OCI-LY3 (cell line): ENCODE measurements at regions not wholly inside any gene's neighbourhood (a gene's known extent, or its start where the extent isn't known, plus 50 kb on each side); places are given as distances from the start of the nearest gene placed in this dataset.

Source experiments
- H2AFZ ChIP-seq: fragments of 200-600, 300-600 bp; shearing (Covaris generic); 2 replicates; pipeline ENCODE4 v1.6.0; 2014; ENCODE audit warnings: antibody characterized with exemption, low read depth, low read length
- H3K27ac ChIP-seq: fragments of 200-600, 300-600 bp; sonication (generic); 2 replicates; pipeline ENCODE4 v1.5.1; 2014; ENCODE audit warnings: mild to moderate bottlenecking, low read length, moderate library complexity, mixed read lengths
- H3K27me3 ChIP-seq: fragments of 200-600, 300-600 bp; sonication (generic); 2 replicates; pipeline ENCODE4 v1.6.1; 2014; ENCODE audit warnings: low read depth, low read length, mixed read lengths
- H3K36me3 ChIP-seq: fragments of 200-600, 300-600 bp; sonication (generic); replicated peaks from 2 replicates; pipeline ENCODE3; 2014; ENCODE audit warnings: low read depth, low read length, mixed read lengths
- H3K4me1 ChIP-seq: fragments of 300-600, 200-600 bp; sonication (generic); 2 replicates; pipeline ENCODE4 v1.6.1; 2014; ENCODE audit warnings: low read length, mixed read lengths
- H3K4me2 ChIP-seq: fragments of 200-600, 300-600 bp; sonication (generic); 2 replicates; pipeline ENCODE4 v1.6.1; 2014; ENCODE audit warnings: low read length, mixed read lengths
- H3K4me3 ChIP-seq: fragments of 300-600, 200-600 bp; sonication (generic); 2 replicates; pipeline ENCODE4 v1.5.1; 2014; ENCODE audit warnings: antibody characterized with exemption, mild to moderate bottlenecking, low read length, moderate library complexity
- H3K79me2 ChIP-seq: fragments of 300-600, 200-600 bp; shearing (Covaris generic); 2 replicates; pipeline ENCODE4 v1.6.1; 2014; ENCODE audit warnings: mild to moderate bottlenecking, low read length, mixed read lengths
- H3K9ac ChIP-seq: fragments of 300-600, 200-600 bp; shearing (Covaris generic); 2 replicates; pipeline ENCODE4 v1.6.0; 2014; ENCODE audit warnings: mild to moderate bottlenecking, low read length, moderate library complexity
- H3K9me3 ChIP-seq: fragments of 200-600, 300-600 bp; shearing (Covaris generic); 2 replicates; pipeline ENCODE4 v1.6.1; 2014; ENCODE audit warnings: low read length, mixed read lengths; ENCODE audit not compliant: insufficient read depth
- H4K20me1 ChIP-seq: fragments of 200-600, 300-600 bp; sonication (generic); 2 replicates; pipeline ENCODE4 v1.6.1; 2016; ENCODE audit warnings: low read length, mixed read lengths; ENCODE audit not compliant: insufficient read depth
- EZH2phosphoT487 ChIP-seq: fragments of 200-600 bp; shearing (Covaris generic); IDR thresholded peaks from 2 replicates; pipeline ENCODE4 v1.6.1; 2018; ENCODE audit warnings: antibody characterized with exemption, mixed run types, low read depth
- TF ChIP-seq, protein P1 (sequence below): fragments of 200-600, 300-600 bp; sonication (generic); IDR thresholded peaks from 2 replicates; pipeline ENCODE4 v1.5.1; 2014; ENCODE audit warnings: antibody characterized with exemption, low read length, low read depth

DNA sequence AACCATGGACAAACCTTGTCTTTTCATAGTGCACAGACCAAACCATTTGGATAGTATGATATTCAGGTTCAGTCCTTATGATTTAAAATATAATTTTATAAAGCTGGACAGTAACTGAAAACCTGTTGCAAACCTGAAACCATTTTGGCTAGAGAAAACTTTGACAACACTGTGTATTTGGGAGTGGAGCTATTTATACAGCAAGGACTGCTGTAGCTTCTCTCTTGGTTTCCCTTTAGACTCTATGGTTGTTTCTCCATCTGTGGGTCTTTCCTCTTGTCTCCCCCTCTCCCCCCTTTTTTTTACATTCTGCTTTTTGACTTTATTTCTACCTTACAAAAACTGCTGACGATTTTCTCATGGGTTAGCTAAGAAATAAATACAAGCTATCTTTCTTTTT, 581.7 kb downstream of the SLC4A3 start:
- no peaks in the 10 kb centered on the region for H4K20me1 ChIP-seq
- no peak overlapping the region for H3K4me3 ChIP-seq
- H3K79me2 ChIP-seq = no peaks in the 10 kb centered on the region
- H3K4me2 ChIP-seq = no peak overlapping the region; the same call in 1 of the 2 replicates
- no peak overlapping the region for H3K27ac ChIP-seq
- H3K4me1 ChIP-seq = peaks cover 11% of the 10 kb centered on the region
- H3K9ac ChIP-seq = no peak overlapping the region
- no peaks in the 10 kb centered on the region for H3K9me3 ChIP-seq
- TF ChIP-seq, protein P1, sequence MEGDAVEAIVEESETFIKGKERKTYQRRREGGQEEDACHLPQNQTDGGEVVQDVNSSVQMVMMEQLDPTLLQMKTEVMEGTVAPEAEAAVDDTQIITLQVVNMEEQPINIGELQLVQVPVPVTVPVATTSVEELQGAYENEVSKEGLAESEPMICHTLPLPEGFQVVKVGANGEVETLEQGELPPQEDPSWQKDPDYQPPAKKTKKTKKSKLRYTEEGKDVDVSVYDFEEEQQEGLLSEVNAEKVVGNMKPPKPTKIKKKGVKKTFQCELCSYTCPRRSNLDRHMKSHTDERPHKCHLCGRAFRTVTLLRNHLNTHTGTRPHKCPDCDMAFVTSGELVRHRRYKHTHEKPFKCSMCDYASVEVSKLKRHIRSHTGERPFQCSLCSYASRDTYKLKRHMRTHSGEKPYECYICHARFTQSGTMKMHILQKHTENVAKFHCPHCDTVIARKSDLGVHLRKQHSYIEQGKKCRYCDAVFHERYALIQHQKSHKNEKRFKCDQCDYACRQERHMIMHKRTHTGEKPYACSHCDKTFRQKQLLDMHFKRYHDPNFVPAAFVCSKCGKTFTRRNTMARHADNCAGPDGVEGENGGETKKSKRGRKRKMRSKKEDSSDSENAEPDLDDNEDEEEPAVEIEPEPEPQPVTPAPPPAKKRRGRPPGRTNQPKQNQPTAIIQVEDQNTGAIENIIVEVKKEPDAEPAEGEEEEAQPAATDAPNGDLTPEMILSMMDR = no peak
- no peak for TF ChIP-seq EZH2phosphoT487
- no peak overlapping the region for H2AFZ ChIP-seq
- no peaks in the 10 kb centered on the region for H3K27me3 ChIP-seq
- no peaks in the 10 kb centered on the region for H3K36me3 ChIP-seq

DNA sequence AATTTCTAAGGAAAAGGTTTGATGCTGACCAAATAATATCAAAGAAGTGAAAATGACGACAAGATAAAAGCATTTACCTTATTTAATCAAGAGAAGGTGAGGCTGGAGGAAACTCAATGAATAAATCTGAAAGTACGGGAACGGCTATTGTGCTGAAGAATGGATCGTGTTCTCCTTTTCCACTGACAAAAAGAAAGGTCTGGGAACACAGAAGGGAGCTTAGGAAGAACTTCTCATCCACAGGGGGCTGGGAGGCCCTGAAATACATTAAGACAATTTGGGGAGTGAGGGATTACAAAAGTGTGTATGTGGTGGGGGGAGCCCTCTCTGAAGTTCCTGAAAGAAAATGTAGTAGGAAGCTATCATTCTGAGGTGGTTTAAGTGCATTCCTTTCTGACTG, 582.3 kb downstream of the SLC4A3 start:
- no peak overlapping the region for H3K27ac ChIP-seq
- peaks cover 11% of the 10 kb centered on the region for H3K4me1 ChIP-seq
- no peaks in the 10 kb centered on the region for H4K20me1 ChIP-seq
- no peaks in the 10 kb centered on the region for H3K9me3 ChIP-seq
- H3K4me2 ChIP-seq = no peak overlapping the region
- no peaks in the 10 kb centered on the region for H3K27me3 ChIP-seq
- no peak overlapping the region for H2AFZ ChIP-seq
- no peak overlapping the region for H3K4me3 ChIP-seq
- no peaks in the 10 kb centered on the region for H3K36me3 ChIP-seq
- TF ChIP-seq EZH2phosphoT487 = no peak
- no peaks in the 10 kb centered on the region for H3K79me2 ChIP-seq
- no peak overlapping the region for H3K9ac ChIP-seq

DNA sequence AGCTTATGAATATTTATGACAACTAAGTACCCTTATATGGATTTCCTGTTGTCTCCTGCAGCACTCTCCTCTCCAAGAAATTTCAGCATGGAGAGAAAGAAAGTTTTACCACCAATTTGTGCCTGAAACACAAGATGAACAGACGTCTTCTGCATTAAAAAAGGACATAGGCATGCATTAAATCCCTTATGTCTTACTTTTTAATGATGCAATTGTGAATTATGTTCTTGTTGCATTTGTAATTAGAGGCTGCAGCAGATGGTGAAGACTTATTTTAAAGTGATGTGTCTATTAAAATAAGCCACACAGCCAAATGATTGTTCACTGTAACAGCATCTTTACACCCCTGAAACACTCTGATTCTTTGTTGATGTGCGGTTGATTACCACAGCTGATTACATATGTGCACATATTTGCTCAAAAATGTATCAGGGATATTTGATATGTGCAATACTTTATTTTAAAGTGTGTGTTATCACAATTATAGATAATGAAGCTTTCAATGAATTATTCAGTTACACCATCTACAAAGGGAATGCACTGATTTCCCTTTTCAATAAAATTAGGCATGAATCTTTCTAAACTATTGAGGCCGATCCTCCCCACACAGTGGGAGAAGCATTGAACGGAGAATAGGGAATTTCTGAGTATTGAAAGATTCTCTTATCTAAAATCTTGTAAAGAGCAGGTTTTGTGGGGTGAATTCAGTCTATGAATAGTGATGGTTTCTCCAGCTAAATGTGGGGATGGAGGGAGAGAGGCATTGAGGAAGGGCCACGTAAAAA, 585.1 kb downstream of the SLC4A3 start:
- Histone ChIP-seq H3K4me1 (peaks cover 11% of the 10 kb centered on the region), H3K36me3 (no peaks in the 10 kb centered on the region), H3K79me2 (no peaks in the 10 kb centered on the region), H4K20me1 (no peaks in the 10 kb centered on the region), H3K9ac (no peak overlapping the region), H3K27ac (no peak overlapping the region), H3K4me2 (no peak overlapping the region), H3K27me3 (no peaks in the 10 kb centered on the region), H2AFZ (no peak overlapping the region), H3K4me3 (no peak overlapping the region), H3K9me3 (no peaks in the 10 kb centered on the region)
- TF ChIP-seq EZH2phosphoT487 = no peak
- TF ChIP-seq, protein P1 = no peak

DNA sequence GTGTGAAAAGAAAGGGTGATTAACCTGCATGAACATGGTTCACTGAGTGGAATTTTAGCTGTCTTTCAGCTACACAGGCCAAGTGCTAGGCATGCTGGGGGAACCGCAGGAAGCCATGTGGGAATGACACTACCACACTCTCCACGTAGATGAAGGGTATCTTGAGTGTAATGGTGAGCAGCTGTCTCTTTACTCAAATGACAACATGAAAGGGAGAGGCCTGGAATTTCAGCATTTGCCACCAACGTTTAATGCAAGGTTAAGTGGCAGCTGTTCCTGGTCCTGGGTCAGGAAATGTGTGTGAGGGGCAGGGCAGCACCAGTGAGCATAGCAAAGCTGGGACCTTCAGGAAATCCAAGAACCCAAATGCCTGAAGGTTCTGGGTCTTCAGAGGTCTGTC, 588.4 kb downstream of the SLC4A3 start:
- no peak for TF ChIP-seq EZH2phosphoT487
- TF ChIP-seq, protein P1 = no peak
- H3K4me2 ChIP-seq = no peak overlapping the region
- H3K4me1 ChIP-seq = no peaks in the 10 kb centered on the region
- H3K9ac ChIP-seq = no peak overlapping the region
- H3K27me3 ChIP-seq = no peaks in the 10 kb centered on the region
- H3K27ac ChIP-seq = no peak overlapping the region
- H4K20me1 ChIP-seq = no peaks in the 10 kb centered on the region
- no peaks in the 10 kb centered on the region for H3K9me3 ChIP-seq
- H3K4me3 ChIP-seq = no peak overlapping the region
- H3K79me2 ChIP-seq = no peaks in the 10 kb centered on the region
- no peaks in the 10 kb centered on the region for H3K36me3 ChIP-seq
- H2AFZ ChIP-seq = no peak overlapping the region
